ENCODE measurements at regions not wholly inside any gene's neighbourhood (a gene's known extent, or its start where the extent isn't known, plus 50 kb on each side); places are given as distances from the start of the nearest gene placed in this dataset.
"Not testable (repeated sequence)": the region's sequence is repeated elsewhere in the genome, so short reads cannot be mapped to it uniquely, and the experiment has no call there.

- no peak for DNase-seq (ENCODE audit: low read depth)
Observed at GRCh38 chr1:213417846-213418245, 366.8 kb downstream of the RPS6KC1 start.

DNA sequence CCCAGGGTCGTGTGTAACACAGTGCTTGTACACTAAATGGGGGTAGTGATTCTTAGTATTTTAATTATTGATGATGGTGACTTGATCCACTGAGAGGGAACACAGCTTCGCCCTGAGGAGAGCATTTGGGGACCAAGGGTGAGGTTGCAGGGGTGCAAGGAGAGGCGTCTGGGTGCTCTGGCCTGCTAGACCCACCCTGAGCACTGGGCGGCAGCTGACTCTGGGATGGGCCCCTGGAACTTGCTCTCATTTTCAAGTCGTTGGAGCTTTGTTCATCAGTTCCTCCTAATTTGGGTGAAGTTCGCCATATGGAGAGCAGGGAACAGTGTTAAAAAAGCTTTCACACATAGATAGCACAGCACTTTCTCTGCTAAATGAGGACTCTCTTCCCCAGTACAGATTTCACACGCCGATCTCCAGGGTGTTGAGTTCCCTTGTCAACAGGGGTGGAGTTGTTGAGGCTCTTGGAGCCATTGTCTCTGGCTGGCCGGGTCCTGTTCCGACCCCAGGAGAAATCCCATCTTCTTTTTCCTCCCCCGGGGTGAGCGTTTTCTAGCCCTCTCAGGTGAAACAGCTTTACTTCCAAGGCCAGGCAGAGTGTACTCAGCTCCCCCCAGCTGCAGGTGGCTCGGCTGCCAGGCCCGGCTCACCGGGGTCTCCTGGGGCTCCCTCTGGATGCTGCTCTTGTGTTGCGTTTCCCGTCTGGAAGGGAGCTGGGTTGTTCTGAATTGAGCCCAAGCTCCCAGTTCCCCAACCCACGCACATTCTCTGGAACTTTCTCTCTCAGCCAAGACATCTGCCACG lies 367.4 kb downstream of the RPS6KC1 start:
- no peak for DNase-seq (ENCODE audit: low read depth)

DNA sequence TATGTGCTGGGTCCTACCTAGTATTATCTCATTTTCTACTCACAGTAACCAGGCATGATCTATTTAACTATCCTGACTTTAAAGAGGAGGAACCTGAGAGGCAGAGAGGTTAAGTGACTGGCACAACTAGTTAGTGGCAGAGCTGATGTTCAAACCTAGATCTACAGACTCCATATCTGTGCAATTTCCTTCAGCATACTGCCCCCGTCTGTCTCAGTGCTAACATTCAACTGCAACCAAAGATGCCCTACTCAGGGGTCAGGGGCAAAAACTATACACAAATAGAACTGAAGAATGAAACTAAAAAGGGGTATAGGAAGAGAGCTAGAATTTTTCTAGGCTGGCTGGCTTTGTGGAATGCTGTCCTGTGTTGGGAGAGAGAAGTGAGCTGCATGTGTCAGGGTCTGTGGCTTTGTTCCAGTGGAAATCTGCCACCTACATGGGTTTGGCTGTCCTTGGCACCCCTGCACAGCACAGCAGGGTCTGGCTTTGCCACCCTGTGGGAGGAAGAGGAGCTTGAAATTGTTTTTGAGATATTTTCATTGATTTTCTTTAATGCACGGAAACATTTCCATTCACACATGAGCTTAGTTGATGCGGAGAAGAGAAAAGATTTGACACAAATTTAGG lies 368.5 kb downstream of the RPS6KC1 start:
- DNase-seq (ENCODE audit: low read depth) = no peak

DNA sequence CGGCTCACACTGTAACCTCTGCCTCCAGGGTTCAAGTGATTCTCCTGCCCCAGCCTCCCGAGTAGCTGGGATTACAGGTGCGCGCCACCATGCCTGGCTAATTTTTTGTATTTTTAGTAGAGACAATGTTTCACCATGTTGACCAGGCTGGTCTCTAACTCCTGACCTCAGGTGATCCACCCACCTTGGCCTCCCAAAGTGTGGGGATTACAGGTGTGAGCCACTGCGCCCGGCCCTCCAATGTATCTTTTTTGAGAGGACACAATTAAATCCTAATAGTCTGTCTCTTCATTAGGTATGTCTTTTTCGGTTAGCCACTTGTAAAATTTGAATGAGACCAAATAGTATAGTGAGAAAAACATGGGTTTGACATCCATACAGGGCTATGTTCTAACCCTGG lies 370.1 kb downstream of the RPS6KC1 start:
- DNase-seq (ENCODE audit: low read depth) = not testable (repeated sequence)

- no peak for DNase-seq (ENCODE audit: low read depth)
Observed at GRCh38 chr1:213423041-213423440, 372.0 kb downstream of the RPS6KC1 start.

GRCh38 chr1:213423605-213424004 lies 372.6 kb downstream of the RPS6KC1 start:
- DNase-seq (ENCODE audit: low read depth) = no peak

GRCh38 chr1:213425376-213426030 lies 374.5 kb downstream of the RPS6KC1 start:
- DNase-seq (ENCODE audit: low read depth) = no peak

GRCh38 chr1:213429642-213430041 lies 378.6 kb downstream of the RPS6KC1 start:
- DNase-seq (ENCODE audit: low read depth) = no peak

- no peak for DNase-seq (ENCODE audit: low read depth)
Observed at GRCh38 chr1:213435715-213436114, 384.7 kb downstream of the RPS6KC1 start.

DNA sequence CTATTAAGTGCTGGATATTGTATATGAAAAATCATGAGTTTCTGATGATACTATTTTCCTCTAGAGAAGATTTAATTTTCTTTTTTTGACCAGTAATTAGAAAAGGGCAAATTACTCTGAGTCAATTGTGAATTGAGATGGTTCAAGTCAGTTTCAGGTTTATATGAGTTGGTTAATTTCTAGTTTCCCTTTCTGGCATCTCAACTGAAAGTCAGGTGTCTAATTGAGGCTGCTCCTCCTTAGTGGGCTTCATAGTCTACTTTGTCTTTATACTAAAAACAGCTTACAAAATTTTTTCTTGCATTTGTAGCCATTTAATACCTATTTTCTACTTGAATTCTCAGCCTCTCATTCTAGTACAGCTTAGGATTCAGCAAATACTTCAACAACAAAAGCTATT lies 387.3 kb downstream of the RPS6KC1 start:
- no peak for DNase-seq (ENCODE audit: low read depth)

DNA sequence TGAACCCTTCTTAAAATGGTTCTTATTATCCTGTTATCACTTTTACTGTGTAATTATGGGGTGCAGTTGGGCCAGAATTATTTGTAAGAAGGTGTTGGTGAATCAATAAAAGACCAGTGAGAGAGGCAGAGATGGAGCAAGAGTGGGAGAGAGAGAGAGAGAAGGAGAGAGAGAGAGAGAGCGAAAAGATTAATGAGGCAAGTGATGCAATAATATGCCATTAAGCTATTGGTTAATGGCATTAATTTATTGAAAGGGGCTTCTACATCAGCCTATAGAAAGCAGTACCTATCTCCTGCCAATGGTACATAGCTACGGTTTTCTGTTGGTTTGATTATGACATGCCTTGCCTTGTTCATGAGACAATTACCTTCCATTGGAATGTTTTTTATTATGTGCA lies 388.7 kb downstream of the RPS6KC1 start:
- DNase-seq (ENCODE audit: low read depth) = no peak

DNA sequence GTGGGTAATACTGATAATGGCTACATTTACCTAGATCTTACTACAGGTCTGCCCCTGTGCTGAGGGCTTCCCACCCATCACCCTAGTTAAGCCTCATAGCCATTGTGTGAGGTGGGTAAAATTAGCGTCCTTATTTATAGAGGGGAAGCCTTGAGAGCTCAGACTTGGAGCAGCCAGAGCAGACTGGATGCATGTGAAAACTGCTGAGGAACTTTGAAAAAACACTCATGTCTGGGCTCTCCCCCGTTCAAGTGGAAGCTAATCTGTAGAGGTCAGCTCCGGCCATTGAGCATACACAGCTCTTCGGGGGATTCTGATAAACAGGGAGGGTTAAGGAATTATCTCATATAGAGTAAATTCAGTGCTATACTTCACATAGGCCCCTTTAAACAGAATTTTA lies 389.7 kb downstream of the RPS6KC1 start:
- DNase-seq (ENCODE audit: low read depth) = no peak

DNA sequence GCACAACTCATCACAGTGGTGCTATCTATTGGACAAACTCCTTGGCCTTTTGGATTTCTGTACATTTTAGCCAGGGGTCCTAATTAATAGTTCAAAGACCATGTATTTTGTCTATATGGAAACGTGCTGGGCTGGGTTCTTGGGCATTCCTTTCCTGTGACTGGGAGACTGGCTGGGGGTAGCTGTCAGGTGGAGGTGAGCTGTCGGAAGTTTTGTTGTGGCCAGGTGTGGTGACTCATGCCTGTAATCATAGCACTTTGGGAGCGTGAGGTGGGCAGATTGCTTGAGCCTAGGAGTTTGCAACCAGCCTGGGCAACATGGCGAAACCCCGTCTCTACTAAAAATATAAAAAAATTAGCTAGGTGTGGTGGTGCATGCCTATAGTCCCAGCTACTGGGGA lies 392.4 kb downstream of the RPS6KC1 start:
- no peak for DNase-seq (ENCODE audit: low read depth)

DNA sequence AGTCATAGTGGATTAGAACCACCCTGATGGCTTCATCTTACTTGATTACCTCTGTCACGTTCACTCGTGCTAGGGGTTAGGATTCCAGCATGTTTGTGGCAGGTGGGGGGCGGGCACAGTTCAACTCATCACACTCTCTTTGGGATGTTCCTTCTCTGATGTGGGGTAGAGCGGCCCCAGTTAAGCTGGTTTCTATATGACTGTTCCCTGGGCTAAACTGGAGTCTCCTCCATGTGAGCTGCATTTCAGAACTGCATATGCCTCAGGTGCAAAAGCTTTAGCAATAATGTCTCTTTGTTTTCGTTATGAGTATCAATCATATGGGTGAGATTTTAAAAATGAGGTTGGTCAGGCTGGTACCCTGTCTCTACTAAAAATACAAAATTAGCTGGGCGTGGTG lies 393.2 kb downstream of the RPS6KC1 start:
- DNase-seq (ENCODE audit: low read depth) = no peak

GRCh38 chr1:213446496-213446895 lies 395.5 kb downstream of the RPS6KC1 start:
- DNase-seq (ENCODE audit: low read depth) = no peak

- no peak for DNase-seq (ENCODE audit: low read depth)
Observed at GRCh38 chr1:213448360-213448759, 397.3 kb downstream of the RPS6KC1 start.

DNA sequence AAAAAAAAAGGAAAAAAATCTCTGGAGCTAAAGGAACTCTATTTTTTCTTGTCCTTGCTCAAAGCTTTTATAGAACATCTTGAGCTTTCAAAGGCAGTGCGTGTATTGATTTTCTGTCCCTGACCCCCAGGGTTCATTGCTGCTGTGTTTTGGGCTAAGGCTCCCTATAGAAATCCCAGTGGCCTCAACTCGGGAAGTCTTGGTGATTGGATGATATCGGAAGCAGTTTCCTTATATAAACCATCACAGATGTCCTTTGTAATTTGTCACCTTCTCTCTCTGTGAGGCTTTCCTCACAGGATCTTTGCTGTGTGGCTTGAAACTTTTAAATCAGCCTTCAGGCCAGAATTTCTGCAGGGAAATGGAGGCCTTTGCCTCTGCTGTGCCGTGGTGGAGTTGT lies 397.7 kb downstream of the RPS6KC1 start:
- no peak for DNase-seq (ENCODE audit: low read depth)

DNA sequence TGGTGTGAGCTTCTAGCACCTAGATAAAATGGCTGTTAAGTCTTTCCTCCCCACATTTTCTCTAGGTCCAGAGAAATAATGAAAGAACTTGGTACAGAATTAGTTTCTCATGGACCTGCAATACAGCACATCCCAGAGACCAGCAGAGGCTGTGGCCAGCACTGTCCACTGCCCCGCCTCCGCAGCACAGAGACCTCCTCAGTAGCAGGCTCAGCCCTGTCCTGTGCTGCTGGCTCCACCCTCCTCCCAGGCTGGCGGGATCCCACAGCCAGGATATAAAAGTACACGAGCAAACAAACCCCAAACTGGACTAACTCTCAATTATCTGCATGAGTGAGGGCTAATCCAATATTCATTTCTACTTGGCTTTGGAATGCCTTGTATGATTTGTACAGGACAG lies 401.5 kb downstream of the RPS6KC1 start:
- no peak for DNase-seq (ENCODE audit: low read depth)

GRCh38 chr1:213457186-213457585 lies 406.1 kb downstream of the RPS6KC1 start:
- no peak for DNase-seq (ENCODE audit: low read depth)

GRCh38 chr1:213457733-213458132 lies 406.7 kb downstream of the RPS6KC1 start:
- no peak for DNase-seq (ENCODE audit: low read depth)

DNA sequence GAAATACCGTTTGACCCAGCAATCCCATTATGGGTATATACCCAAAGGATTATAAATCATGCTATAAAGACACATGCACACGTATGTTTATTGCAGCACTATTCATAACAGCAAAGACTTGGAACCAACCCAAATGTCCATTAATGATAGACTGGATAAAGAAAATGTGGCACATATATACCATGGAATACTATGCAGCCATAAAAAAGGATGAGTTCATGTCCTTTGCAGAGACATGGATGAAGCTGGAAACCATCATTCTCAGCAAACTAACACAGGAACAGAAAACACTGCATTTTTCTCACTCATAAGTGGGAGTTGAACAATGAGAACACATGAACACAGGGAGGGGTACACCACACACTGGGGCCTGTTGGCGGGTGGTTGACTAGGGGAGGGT lies 411.3 kb downstream of the RPS6KC1 start:
- DNase-seq (ENCODE audit: low read depth) = not testable (repeated sequence)

- no peak for DNase-seq (ENCODE audit: low read depth)
Observed at GRCh38 chr1:213464786-213465460, 413.9 kb downstream of the RPS6KC1 start.

DNA sequence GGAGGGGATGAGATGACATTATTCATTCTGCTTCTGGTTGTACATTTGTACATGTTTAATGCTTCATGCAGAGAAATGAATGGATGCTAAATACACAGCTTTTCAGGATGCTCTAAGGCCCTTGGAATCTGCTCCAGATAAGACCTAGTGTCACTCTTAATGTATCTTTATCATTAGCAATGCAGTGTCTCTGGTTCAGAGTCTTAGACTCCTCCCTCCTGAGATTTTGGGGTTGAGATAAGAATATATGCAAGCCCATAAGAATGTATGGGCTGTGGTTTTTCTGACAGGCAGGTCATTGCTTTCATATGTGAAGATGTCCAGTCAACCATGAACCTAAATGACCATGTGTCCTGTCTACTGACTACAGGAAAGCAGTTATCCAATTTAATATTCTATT lies 415.5 kb downstream of the RPS6KC1 start:
- no peak for DNase-seq (ENCODE audit: low read depth)
